ENCODE measurements at regions not wholly inside any gene's neighbourhood (a gene's known extent, or its start where the extent isn't known, plus 50 kb on each side); places are given as distances from the start of the nearest gene placed in this dataset.
A peak's percentile ranks its signal among the peaks of the same experiment; 100 is the strongest.

DNA sequence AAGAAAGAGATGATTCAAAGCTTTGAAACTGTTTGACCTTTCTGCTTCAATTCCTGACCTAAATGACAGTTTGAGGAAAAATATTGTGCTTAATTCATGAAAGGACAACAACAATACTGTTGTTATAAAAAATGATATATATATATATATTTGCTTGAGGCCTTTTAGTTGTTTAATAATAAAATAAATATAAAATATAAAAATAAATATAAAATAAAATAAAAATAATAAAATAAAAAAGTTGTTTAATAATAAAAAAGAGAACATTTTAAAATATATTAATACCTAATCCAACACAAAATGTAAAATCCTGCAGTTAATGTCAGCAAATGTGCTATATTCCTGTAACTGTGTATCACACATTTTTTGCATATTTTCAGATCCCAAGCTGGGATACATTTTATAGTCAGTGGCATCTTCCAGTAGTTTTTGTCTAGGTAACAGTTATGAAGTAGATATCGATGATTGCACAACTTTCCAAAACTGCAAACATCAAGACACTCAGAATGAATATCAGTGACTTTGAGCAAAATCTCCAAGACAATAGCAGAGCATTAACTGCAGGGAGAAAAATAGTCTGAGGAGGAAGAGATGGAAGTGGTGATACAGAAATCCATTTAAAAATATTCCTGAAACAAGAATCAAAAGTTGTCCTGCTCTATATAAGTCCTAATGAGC lies 375.5 kb upstream of the KLHL1 start:
- DNase-seq, result no peak

- DNase-seq, result no peak
Observed at GRCh38 chr13:70473907-70474306, 365.7 kb upstream of the KLHL1 start.

- DNase-seq, result no peak
Observed at GRCh38 chr13:70469077-70469476, 360.8 kb upstream of the KLHL1 start.

DNA sequence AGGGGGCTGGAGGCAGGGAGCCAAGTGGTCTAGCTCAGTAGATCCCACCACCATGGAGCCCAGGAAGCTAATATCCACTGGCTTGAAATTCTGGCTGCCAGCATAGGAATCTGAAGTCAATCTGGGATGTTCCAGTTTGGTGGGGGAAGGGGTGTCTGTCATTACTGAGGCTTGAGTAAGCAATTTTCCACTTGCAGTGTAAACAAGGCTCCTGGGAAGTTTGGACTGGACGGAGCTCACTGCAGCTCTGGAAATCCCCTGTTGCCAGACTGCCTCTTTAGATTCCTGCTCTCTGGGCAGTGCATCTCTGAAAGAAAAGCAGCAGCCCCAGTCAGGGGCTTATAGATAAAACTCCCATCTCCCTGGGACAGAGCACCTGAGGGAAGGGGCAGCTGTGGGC lies 349.2 kb upstream of the KLHL1 start:
- no peak for DNase-seq

DNA sequence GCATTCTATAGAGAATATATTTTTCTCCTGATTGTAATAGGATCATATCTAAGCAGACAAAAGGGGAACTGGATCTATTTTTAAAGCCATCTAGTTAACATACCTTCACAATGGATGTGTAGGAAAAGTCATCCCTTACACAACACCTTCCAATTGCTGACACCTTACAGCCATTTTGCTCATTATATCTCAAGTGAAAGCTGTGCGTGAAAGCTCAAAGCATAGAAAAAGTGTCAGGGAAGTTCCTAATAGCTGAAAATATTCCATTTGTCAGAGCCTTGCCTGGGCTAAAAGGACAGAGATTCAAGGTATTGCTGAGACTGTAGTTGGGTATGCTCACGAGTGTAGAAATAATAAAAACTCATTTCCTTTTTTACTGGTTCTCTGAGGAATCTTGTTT lies 340.6 kb upstream of the KLHL1 start:
- DNase-seq, result no peak

- DNase-seq, result no peak
Observed at GRCh38 chr13:70432276-70432805, 324.1 kb upstream of the KLHL1 start.

DNA sequence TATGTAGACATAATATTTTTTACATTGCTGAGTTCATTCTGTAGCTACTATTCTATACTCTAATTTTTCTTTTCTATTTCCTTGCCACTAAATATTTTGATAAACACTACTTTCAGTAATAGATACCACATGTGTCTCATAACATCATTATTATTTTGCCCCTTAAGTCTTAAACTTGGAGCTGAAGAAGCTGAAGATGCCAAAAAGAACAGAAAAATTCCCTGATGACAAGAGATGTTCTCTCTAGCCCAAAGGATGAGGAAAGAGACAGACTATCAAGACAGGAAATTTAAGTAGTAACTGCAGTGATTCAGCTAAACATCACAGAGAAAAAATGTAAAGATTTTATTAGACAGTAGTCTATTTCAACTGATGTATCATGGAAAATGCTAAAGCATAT lies 322.0 kb upstream of the KLHL1 start:
- no peak for DNase-seq

- DNase-seq, result no peak
Observed at GRCh38 chr13:70424928-70425327, 316.7 kb upstream of the KLHL1 start.

- peak; percentile 84 for DNase-seq
Observed at GRCh38 chr13:70424428-70424827, 316.2 kb upstream of the KLHL1 start.

GRCh38 chr13:70415136-70415535 lies 306.9 kb upstream of the KLHL1 start:
- DNase-seq, result no peak

DNA sequence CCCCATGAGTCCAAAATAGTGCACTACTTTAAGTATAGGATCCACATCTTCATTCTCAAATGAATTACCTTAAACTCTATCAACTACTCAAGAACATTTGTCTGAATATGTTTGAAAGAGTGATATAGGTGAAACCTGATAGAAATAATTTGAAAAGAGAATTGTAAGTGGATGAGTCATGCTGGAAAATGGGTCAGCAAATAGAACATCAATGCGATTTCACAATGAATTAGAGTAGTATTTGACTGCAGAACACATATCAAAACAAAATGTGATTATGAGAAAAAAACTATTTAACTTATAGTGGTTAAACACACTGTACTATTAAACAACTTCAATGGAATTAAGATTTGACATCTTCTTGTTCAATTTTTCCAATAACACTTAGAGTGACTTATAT lies 300.6 kb upstream of the KLHL1 start:
- peak; percentile 82 for DNase-seq

GRCh38 chr13:70407486-70407885 lies 299.2 kb upstream of the KLHL1 start:
- no peak for DNase-seq

DNA sequence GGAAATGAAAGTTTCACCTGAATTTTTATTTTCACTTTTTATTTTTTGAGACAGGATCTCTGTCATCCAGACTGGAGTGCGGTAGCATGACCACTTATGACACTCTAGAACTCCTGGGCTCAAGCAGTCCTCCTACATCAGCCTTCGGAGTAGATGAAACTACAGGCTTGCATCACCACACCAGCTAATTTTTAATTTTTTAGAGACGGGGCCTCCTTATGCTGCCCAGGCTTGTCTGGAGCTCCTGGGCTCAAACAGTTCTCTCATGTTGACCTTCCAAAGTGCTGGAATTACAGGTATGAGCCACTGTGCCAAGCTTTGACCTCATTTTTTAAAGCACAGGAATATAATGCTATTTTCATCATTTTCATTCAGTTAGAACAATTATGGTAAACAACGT lies 297.0 kb upstream of the KLHL1 start:
- no peak for DNase-seq

GRCh38 chr13:70394031-70394548 lies 285.8 kb upstream of the KLHL1 start:
- no peak for DNase-seq

GRCh38 chr13:70391678-70392077 lies 283.4 kb upstream of the KLHL1 start:
- peak; percentile 81 for DNase-seq

DNA sequence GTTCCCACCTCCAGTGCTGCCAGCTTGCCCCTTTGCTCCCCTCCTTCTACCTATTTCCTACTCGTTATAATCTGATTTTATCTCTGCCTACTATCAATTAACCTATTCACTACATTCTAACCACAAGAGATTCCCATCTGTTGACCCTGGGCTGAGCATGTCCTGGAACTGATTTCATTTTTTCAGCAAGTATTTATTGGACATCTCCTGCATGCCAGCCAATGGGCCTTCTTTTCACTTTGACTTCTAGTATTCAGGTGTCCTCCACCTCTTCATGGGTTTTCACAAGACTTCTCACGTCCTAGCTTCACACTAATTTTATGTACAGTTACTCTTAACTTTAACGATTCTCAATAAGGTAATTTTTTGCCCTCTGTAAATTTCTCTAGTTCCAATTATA lies 282.7 kb upstream of the KLHL1 start:
- no peak for DNase-seq

GRCh38 chr13:70390064-70390463 lies 281.8 kb upstream of the KLHL1 start:
- no peak for DNase-seq

- DNase-seq, result no peak
Observed at GRCh38 chr13:70388935-70389334, 280.7 kb upstream of the KLHL1 start.

- no peak for DNase-seq
Observed at GRCh38 chr13:70386919-70387318, 278.7 kb upstream of the KLHL1 start.

GRCh38 chr13:70385852-70386251 lies 277.6 kb upstream of the KLHL1 start:
- DNase-seq, result no peak

- no peak for DNase-seq
Observed at GRCh38 chr13:70384156-70384555, 275.9 kb upstream of the KLHL1 start.

GRCh38 chr13:70380809-70381208 lies 272.6 kb upstream of the KLHL1 start:
- DNase-seq, result no peak

DNA sequence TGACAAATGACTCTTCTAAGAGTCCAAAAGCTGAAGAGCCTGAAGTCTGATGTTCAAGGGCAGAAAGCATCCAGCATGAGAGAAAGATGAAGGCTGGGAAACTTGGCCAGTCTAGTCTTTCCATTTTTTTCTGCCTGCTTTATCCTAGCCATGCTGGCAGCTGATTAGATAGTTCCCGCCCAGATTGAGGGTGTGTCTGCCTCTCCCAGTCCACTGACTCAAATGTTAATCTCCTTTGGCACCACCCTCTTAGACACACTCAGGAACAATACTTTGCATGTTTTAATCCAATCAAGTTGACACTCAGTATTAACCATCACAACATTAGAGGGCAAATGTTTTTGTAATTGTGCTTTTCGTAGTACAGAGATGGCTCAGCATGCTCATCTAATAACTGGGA lies 267.5 kb upstream of the KLHL1 start:
- DNase-seq, result no peak

- no peak for DNase-seq
Observed at GRCh38 chr13:70370924-70371323, 262.7 kb upstream of the KLHL1 start.

DNA sequence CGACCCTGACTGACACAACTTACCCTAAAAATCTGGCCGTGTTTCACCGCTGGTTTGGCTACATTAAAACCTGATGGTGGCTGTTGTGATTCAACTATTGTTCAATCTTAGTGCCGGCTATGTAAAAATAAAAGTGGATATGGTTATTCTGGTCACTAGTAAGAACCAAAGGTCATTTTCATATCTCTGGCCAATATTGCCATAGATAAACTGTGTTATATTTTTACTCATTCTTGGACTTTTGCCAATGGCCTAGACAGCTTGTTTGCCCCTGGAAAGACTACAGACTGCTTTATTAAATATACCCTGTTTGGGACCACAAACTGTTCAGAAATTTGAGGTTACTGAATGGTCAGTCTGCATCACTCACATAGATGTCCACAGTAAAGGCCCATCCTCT lies 258.5 kb upstream of the KLHL1 start:
- DNase-seq, result no peak

All from NCI-H1436 (cell line).